HUES6 (cell line): ENCODE measurements at regions not wholly inside any gene's neighbourhood (a gene's known extent, or its start where the extent isn't known, plus 50 kb on each side); places are given as distances from the start of the nearest gene placed in this dataset.

Source experiments
- H3K27ac ChIP-seq: 2 replicates; pipeline ENCODE4 v1.7.0; 2013; ENCODE audit warnings: low read depth, mild to moderate bottlenecking, low read length, inconsistent platforms
- H3K27me3 ChIP-seq: 2 replicates; pipeline ENCODE4 v1.6.1; 2013; ENCODE audit warnings: low read length; ENCODE audit not compliant: control insufficient read depth, insufficient read depth
- H3K36me3 ChIP-seq: 2 replicates; pipeline ENCODE4 v1.6.1; 2013; ENCODE audit warnings: low read length; ENCODE audit not compliant: control insufficient read depth, insufficient read depth
- H3K4me1 ChIP-seq: 2 replicates; pipeline ENCODE4 v1.6.1; 2013; ENCODE audit warnings: low read length; ENCODE audit not compliant: control insufficient read depth, insufficient read depth
- H3K4me3 ChIP-seq: 2 replicates; pipeline ENCODE4 v1.5.1; 2013; ENCODE audit warnings: low read depth, low read length
- H3K9ac ChIP-seq: one replicate; pipeline ENCODE4 v1.6.1; 2013; ENCODE audit warnings: mild to moderate bottlenecking, low read length
- H3K9me3 ChIP-seq: 2 replicates; pipeline ENCODE4 v1.6.1; 2013; ENCODE audit warnings: low read depth, low read length; ENCODE audit not compliant: control insufficient read depth, insufficient read depth

GRCh38 chr18:32544088-32544487 lies 73.4 kb upstream of the GAREM1 start:
- no peaks in the 10 kb centered on the region for H3K27me3 ChIP-seq
- H3K9ac ChIP-seq: no peak overlapping the region
- no peaks in the 10 kb centered on the region for H3K9me3 ChIP-seq
- H3K27ac ChIP-seq: no peak overlapping the region
- no peak overlapping the region for H3K4me3 ChIP-seq
- H3K36me3 ChIP-seq: no peaks in the 10 kb centered on the region
- peaks cover 10% of the 10 kb centered on the region for H3K4me1 ChIP-seq

- Histone ChIP-seq H3K9me3 (no peaks in the 10 kb centered on the region), H3K4me1 (no peaks in the 10 kb centered on the region), H3K4me3 (no peak overlapping the region), H3K9ac (no peak overlapping the region), H3K36me3 (no peaks in the 10 kb centered on the region), H3K27ac (no peak overlapping the region), H3K27me3 (no peaks in the 10 kb centered on the region)
Measured at GRCh38 chr18:32542221-32542798, 71.6 kb upstream of the GAREM1 start.

- Histone ChIP-seq H3K4me1 (no peaks in the 10 kb centered on the region), H3K36me3 (no peaks in the 10 kb centered on the region), H3K9me3 (no peaks in the 10 kb centered on the region), H3K27me3 (no peaks in the 10 kb centered on the region), H3K27ac (no peak overlapping the region), H3K9ac (no peak overlapping the region), H3K4me3 (no peak overlapping the region)
Measured at GRCh38 chr18:32530947-32531651, 60.4 kb upstream of the GAREM1 start.

GRCh38 chr18:32529722-32530420 lies 59.2 kb upstream of the GAREM1 start:
- no peaks in the 10 kb centered on the region for H3K4me1 ChIP-seq
- H3K4me3 ChIP-seq: no peak overlapping the region
- no peaks in the 10 kb centered on the region for H3K27me3 ChIP-seq
- H3K9me3 ChIP-seq: no peaks in the 10 kb centered on the region
- H3K27ac ChIP-seq: no peak overlapping the region
- no peaks in the 10 kb centered on the region for H3K36me3 ChIP-seq
- H3K9ac ChIP-seq: no peak overlapping the region

- no peaks in the 10 kb centered on the region for H3K4me1 ChIP-seq
Measured at GRCh38 chr18:32520771-32521170, 50.1 kb upstream of the GAREM1 start.

More at GRCh38 chr18:32520771-32521170, 50.1 kb upstream of the GAREM1 start:
- Histone ChIP-seq H3K4me3 (no peak overlapping the region), H3K9ac (no peak overlapping the region), H3K27ac (no peak overlapping the region), H3K9me3 (peaks cover 2% of the 10 kb centered on the region; the same call in 1 of the 2 replicates), H3K36me3 (no peaks in the 10 kb centered on the region), H3K27me3 (no peaks in the 10 kb centered on the region)
